Astrocyte of the spinal cord (primary cell): ENCODE measurements at regions not wholly inside any gene's neighbourhood (a gene's known extent, or its start where the extent isn't known, plus 50 kb on each side); places are given as distances from the start of the nearest gene placed in this dataset.

Experiments
- DNase-seq: peaks from one replicate; pipeline ENCODE4 v3.0.0; 2011; ENCODE audit warnings: low read depth, low spot score
- H3K4me3 ChIP-seq: 2 replicates; pipeline ENCODE4 v1.5.1; 2011; ENCODE audit warnings: low read depth, mild to moderate bottlenecking, low read length, moderate library complexity
- CTCF ChIP-seq: IDR thresholded peaks from 2 replicates; pipeline ENCODE4 v1.5.1; 2012; ENCODE audit warnings: low read depth, mild to moderate bottlenecking, low read length, inconsistent platforms
- in situ Hi-C: cut with HindIII; loops from 2 replicates; pipeline ENCODE4 v1.10.0; 2017; ENCODE audit warnings: low sequenced_read_pairs

GRCh38 chr13:61162106-61162505 lies 253.5 kb downstream of the PCDH20 start:
- no peak for TF ChIP-seq CTCF

DNA sequence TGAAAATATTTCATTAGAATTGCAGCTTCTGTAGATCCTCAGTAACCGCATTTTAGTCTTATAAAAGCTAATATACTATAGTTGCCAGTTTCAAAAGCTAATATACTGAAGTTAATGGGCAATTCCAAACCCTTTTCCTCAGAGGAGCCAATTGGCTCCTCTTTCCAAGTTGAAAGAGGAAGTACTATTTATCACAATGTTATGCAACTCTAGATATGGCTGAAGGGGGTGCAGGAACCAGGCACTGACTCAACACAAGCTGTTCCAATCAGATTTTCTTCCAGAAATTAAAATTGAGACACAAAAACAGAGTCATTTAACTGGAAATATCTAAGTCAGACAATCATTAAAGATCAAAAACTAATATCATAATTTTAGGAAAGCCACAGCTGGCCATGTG lies 258.9 kb downstream of the PCDH20 start:
- TF ChIP-seq CTCF: no peak
- DNase-seq: no peak
- H3K4me3 ChIP-seq: no peak overlapping the region
- in situ Hi-C loops: no loop called here

More at GRCh38 chr13:61162106-61162505, 253.5 kb downstream of the PCDH20 start:
- no peak overlapping the region for H3K4me3 ChIP-seq
- DNase-seq: no peak
- in situ Hi-C loops: no loop called here

DNA sequence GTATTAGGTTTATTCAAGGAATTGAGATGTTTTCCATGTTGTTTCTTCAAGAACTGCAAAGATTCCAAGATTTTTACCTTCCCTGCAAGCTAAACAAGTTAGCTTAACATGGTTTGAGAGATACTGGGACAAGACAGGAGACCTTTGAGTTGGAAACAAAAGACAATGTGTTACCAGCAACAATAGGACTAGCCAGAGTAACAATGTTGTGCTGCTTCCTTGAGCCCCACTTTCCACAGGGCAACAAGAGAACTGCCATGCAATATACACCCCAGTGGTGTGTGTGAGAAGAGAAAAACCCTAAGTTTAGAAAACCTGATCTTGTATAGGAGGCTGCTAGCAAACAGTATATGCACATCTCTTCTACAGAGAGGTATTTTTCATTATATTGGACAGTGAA lies 264.6 kb downstream of the PCDH20 start:
- no peak for TF ChIP-seq CTCF
- DNase-seq: no peak
- in situ Hi-C loops: no loop called here
- no peak overlapping the region for H3K4me3 ChIP-seq

DNA sequence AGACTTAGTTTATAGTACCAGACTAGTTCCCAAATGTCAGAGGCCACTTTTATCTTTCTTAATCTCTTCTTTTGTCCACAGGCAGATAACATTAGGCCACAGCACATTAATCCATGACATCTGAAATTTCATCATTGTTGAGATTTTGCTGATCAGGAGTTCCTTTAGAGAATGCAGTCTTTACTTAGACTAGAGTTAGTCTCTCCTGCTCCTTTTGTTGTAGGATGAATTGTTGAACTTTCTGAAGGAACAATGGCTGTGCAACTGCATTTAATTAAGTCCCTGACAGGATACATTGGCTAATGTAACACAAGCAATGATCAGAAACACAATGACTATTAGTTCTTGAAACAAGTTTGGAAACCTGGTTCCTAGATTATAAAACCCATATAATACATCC lies 266.3 kb downstream of the PCDH20 start:
- in situ Hi-C loops: no loop called here
- no peak overlapping the region for H3K4me3 ChIP-seq
- DNase-seq: no peak
- TF ChIP-seq CTCF: no peak

- H3K4me3 ChIP-seq: no peak overlapping the region
- TF ChIP-seq CTCF: no peak
- in situ Hi-C loops: no loop called here
- DNase-seq: no peak
Measured at GRCh38 chr13:61148691-61149315, 266.8 kb downstream of the PCDH20 start.

DNA sequence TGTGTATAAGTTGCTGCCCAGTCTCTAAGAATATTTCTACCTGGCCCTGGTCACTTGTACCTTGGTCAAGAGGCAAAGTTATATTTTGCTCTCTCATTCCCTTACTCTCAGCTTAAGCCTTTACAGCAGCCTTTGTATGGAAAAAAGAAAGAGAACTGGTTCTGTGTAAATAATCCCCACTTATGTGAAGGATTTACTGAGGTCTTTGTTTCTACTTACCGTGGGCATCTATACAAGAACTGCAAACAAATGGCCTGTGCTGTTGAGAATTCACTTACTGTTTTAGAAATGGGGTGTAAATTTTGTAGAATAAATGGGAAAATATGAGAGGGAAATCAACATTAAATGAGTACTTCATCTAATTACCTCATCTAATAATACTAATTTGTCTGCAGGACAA lies 267.4 kb downstream of the PCDH20 start:
- in situ Hi-C loops: no loop called here
- no peak overlapping the region for H3K4me3 ChIP-seq
- DNase-seq: no peak
- no peak for TF ChIP-seq CTCF

GRCh38 chr13:61146571-61146970 lies 269.1 kb downstream of the PCDH20 start:
- DNase-seq: no peak
- no peak overlapping the region for H3K4me3 ChIP-seq
- no peak for TF ChIP-seq CTCF
- in situ Hi-C loops: no loop called here
